ENCODE measurements at regions not wholly inside any gene's neighbourhood (a gene's known extent, or its start where the extent isn't known, plus 50 kb on each side); places are given as distances from the start of the nearest gene placed in this dataset.

GRCh38 chr7:96789914-96790313 is 80.3 kb upstream of the SEM1 start:
- TF ChIP-seq EZH2 (IDR thresholded peaks at IDR 0.05; ENCODE audit: insufficient read depth, poor library complexity, severe bottlenecking) (no peak), EZH2phosphoT487 (IDR thresholded peaks at IDR 0.05; ENCODE audit: insufficient read depth, low read depth) (no peak)
